ENCODE measurements at regions not wholly inside any gene's neighbourhood (a gene's known extent, or its start where the extent isn't known, plus 50 kb on each side); places are given as distances from the start of the nearest gene placed in this dataset.

DNA sequence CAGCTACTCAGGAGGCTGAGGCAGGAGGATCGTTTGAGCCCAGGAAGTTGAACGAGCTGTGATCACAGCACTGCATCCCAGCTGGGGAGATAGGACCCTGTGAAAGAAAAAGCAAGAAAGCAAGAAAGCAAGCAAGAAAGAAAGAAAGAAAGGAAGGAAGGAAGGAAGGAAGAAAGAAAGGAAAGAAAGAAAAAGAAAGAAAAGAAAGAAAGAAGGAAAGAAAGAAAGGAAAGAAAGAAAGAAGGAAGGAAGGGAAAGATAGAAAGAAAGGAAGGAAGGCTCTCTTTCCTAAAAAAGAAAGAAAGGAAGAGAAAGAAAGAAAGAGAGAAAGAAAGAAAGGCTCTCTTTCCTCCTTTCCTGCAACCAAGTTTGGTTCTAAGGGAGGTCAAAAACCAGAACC is 380.3 kb downstream of the PCNX1 start:
- DNase-seq: no peak
- no peaks in the 10 kb centered on the region for H3K27me3 Mint-ChIP-seq (ENCODE audit: insufficient read depth)
- no peak overlapping the region for H3K27ac Mint-ChIP-seq
- H3K4me3 Mint-ChIP-seq: no peak overlapping the region
- TF ChIP-seq, protein P1, sequence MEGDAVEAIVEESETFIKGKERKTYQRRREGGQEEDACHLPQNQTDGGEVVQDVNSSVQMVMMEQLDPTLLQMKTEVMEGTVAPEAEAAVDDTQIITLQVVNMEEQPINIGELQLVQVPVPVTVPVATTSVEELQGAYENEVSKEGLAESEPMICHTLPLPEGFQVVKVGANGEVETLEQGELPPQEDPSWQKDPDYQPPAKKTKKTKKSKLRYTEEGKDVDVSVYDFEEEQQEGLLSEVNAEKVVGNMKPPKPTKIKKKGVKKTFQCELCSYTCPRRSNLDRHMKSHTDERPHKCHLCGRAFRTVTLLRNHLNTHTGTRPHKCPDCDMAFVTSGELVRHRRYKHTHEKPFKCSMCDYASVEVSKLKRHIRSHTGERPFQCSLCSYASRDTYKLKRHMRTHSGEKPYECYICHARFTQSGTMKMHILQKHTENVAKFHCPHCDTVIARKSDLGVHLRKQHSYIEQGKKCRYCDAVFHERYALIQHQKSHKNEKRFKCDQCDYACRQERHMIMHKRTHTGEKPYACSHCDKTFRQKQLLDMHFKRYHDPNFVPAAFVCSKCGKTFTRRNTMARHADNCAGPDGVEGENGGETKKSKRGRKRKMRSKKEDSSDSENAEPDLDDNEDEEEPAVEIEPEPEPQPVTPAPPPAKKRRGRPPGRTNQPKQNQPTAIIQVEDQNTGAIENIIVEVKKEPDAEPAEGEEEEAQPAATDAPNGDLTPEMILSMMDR (IDR thresholded peaks at IDR 0.05): no peak
- peaks cover 8% of the 10 kb centered on the region; the same call in 1 of the 2 replicates for H3K9me3 Mint-ChIP-seq
- H3K4me1 Mint-ChIP-seq (ENCODE audit: low read depth): peaks cover 25% of the 10 kb centered on the region
- H3K36me3 Mint-ChIP-seq (ENCODE audit: low read depth): no peaks in the 10 kb centered on the region

DNA sequence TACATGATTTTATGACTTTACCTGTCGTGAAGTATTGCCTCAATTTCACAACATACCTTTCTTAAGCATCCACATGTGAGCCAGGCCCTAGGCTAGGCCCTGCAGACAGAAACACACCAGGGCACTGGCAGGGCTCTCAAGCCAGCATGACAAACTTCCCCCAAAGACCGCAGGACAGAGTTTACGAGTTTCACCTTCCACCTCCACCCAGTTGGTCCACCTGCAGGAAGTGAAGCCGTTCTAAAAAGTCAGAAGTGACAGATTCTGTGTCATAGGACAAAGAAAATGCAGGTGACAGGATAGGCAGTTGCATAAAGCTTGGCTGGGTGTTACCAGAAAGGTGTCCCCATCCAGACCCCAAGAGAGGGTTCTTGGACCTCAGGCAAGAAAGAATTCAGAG is 382.3 kb downstream of the PCNX1 start:
- peaks cover 8% of the 10 kb centered on the region; the same call in 1 of the 2 replicates for H3K9me3 Mint-ChIP-seq
- H3K4me3 Mint-ChIP-seq: no peak overlapping the region
- no peak for DNase-seq
- H3K36me3 Mint-ChIP-seq (ENCODE audit: low read depth): no peaks in the 10 kb centered on the region
- H3K4me1 Mint-ChIP-seq (ENCODE audit: low read depth): peaks cover 25% of the 10 kb centered on the region
- H3K27ac Mint-ChIP-seq: no peak overlapping the region
- TF ChIP-seq, protein P1 (IDR thresholded peaks at IDR 0.05): no peak
- no peaks in the 10 kb centered on the region for H3K27me3 Mint-ChIP-seq (ENCODE audit: insufficient read depth)

DNA sequence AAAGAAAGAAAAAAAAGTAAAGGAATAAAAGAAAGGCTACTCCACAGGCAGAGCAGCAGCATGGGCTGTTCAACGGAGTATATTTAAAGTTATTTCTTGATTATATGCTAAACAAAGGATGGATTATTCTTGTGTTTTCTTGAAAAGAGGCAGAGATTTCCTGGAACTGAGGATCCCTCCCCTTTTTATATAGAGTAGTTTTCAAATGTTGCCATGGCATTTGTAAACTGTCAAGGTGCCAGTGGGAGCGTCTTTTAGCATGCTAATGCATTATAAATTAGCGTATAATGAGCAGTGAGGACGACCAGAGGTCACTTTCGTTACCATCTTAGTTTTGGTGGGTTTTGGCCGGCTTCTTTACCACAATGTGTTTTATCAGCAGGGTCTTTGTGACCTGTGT is 383.0 kb downstream of the PCNX1 start:
- H3K4me1 Mint-ChIP-seq (ENCODE audit: low read depth): peaks cover 25% of the 10 kb centered on the region
- H3K27ac Mint-ChIP-seq: peak overlapping the region; percentile 94
- TF ChIP-seq, protein P1 (IDR thresholded peaks at IDR 0.05): no peak
- no peaks in the 10 kb centered on the region for H3K36me3 Mint-ChIP-seq (ENCODE audit: low read depth)
- no peaks in the 10 kb centered on the region for H3K27me3 Mint-ChIP-seq (ENCODE audit: insufficient read depth)
- no peak for DNase-seq
- peaks cover 8% of the 10 kb centered on the region; the same call in 1 of the 2 replicates for H3K9me3 Mint-ChIP-seq
- no peak overlapping the region; the same call in 1 of the 2 replicates for H3K4me3 Mint-ChIP-seq

DNA sequence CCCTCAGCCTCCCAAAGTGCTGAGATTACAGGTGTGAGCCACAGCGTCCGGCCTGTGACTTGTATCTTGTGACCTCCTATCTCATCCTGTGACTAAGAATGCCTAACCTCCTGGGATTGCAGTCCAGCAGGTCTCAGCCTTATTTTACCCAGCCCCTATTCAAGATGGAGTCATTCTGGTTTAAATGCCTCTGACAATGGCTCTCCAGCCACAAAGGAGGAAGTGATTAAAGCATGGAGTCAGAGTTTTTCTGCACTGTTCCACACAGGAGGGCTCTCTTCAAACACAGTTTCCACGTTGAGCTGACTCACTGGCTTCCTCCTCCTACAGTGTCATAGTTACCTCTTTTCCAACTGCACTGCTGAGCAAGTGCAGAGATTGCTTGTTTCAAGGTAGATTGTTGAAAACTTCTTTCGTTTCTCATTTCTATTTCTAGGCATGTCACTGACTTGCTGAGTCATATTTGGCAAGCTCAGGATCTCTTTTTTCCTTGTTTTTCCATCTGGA is 383.8 kb downstream of the PCNX1 start:
- H3K9me3 Mint-ChIP-seq: peaks cover 1% of the 10 kb centered on the region; the same call in 1 of the 2 replicates
- H3K27me3 Mint-ChIP-seq (ENCODE audit: insufficient read depth): no peaks in the 10 kb centered on the region
- DNase-seq: peak; percentile 78
- H3K4me1 Mint-ChIP-seq (ENCODE audit: low read depth): peaks cover 25% of the 10 kb centered on the region
- TF ChIP-seq, protein P1 (IDR thresholded peaks at IDR 0.05): no peak
- H3K4me3 Mint-ChIP-seq: peak overlapping the region; percentile 65
- H3K36me3 Mint-ChIP-seq (ENCODE audit: low read depth): no peaks in the 10 kb centered on the region
- H3K27ac Mint-ChIP-seq: peak overlapping the region; percentile 94

DNA sequence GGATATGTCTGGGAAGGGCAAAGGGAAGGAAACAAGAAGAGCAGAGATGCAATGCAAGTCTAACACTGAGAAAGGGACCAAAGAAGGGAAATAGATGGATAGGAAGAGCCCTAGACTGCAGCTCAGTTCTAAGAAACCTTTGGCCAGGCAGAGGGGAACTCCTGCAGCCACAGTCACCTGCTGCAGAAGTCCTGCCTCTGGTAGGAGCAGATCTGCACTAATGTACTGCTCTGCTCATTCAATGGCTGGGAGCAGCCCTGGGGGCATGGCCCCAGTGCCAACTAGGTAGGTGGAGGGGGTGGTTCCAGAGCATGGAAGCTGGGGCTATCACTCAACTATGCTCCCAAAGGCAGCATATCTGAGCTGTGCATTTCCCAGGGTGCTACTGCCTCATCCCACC is 388.9 kb downstream of the PCNX1 start:
- TF ChIP-seq, protein P1 (IDR thresholded peaks at IDR 0.05): no peak
- Mint-ChIP-seq H3K9me3 (no peaks in the 10 kb centered on the region), H3K27ac (no peak overlapping the region), H3K36me3 (ENCODE audit: low read depth) (peaks cover 5% of the 10 kb centered on the region; the same call in 1 of the 2 replicates), H3K27me3 (ENCODE audit: insufficient read depth) (no peaks in the 10 kb centered on the region), H3K4me1 (ENCODE audit: low read depth) (peaks cover 15% of the 10 kb centered on the region), H3K4me3 (no peak overlapping the region)
- no peak for DNase-seq
